GM12878 (cell line): ENCODE measurements at regions not wholly inside any gene's neighbourhood (a gene's known extent, or its start where the extent isn't known, plus 50 kb on each side); places are given as distances from the start of the nearest gene placed in this dataset.

Source experiments
- BHLHE40 ChIP-seq, 2 experiments: fragments of 450-650 bp in 1 of 2; IDR thresholded peaks; 2 replicates each; pipeline ENCODE4 v1.6.1; 2011 to 2017; ENCODE audit warnings: low read depth in 2 of 2, borderline replicate concordance in 1 of 2, improper control_type of control experiment in 1 of 2, low read length in 1 of 2, mild to moderate bottlenecking in 1 of 2
- CBX5 ChIP-seq: sonication (generic); IDR thresholded peaks from 2 replicates; pipeline ENCODE4 v1.6.1; 2016; ENCODE audit warnings: low read depth, moderate library complexity, mild to moderate bottlenecking, inconsistent platforms
- EZH2 ChIP-seq: IDR thresholded peaks from 2 replicates; pipeline ENCODE4 v1.6.1; 2012; ENCODE audit warnings: low read depth, mild to moderate bottlenecking, control low read depth, inconsistent platforms, low read length, borderline replicate concordance; ENCODE audit not compliant: control insufficient read depth
- FOXM1 ChIP-seq: IDR thresholded peaks from 2 replicates; pipeline ENCODE4 v1.6.1; 2012; ENCODE audit warnings: low read depth, mild to moderate bottlenecking, inconsistent platforms, low read length, moderate library complexity
- GABPA ChIP-seq: IDR thresholded peaks from 2 replicates; pipeline ENCODE4 v1.6.1; 2014; ENCODE audit warnings: antibody characterized with exemption, low read depth, mild to moderate bottlenecking, inconsistent platforms
- HCFC1 ChIP-seq: fragments of 150-350 bp; IDR thresholded peaks from 2 replicates; pipeline ENCODE4 v1.6.1; 2014; ENCODE audit warnings: low read length
- NFXL1 ChIP-seq: fragments of 450-650 bp; IDR thresholded peaks from 2 replicates; pipeline ENCODE4 v1.6.1; 2017; ENCODE audit warnings: antibody characterized with exemption, mild to moderate bottlenecking, borderline replicate concordance
- NR2F1 ChIP-seq: fragments of 450-650 bp; conservative IDR thresholded peaks from 2 replicates; pipeline ENCODE4 v1.6.1; 2017; ENCODE audit warnings: mild to moderate bottlenecking
- PAX5 ChIP-seq: IDR thresholded peaks from 2 replicates; pipeline ENCODE4 v1.6.1; 2011; ENCODE audit warnings: low read depth, low read length, borderline replicate concordance
- POLR2A ChIP-seq: IDR thresholded peaks from 2 replicates; pipeline ENCODE4 v1.6.1; 2011; ENCODE audit warnings: low read depth, mild to moderate bottlenecking, low read length
- ZZZ3 ChIP-seq: IDR thresholded peaks from 2 replicates; pipeline ENCODE4 v1.6.1; 2011; ENCODE audit warnings: low read depth; ENCODE audit not compliant: control insufficient read depth, insufficient read length
- TF ChIP-seq, protein P1 (sequence below): IDR thresholded peaks from 2 replicates; pipeline ENCODE4 v1.6.1; 2012; ENCODE audit warnings: low read depth, low read length, improper control_type of control experiment
- TF ChIP-seq, protein P2 (sequence below): fragments of 450-650 bp; conservative IDR thresholded peaks from 2 replicates; pipeline ENCODE4 v1.6.1; 2017; ENCODE audit warnings: mild to moderate bottlenecking, moderate library complexity
- TF ChIP-seq, protein P3 (sequence below): IDR thresholded peaks from 2 replicates; pipeline ENCODE4 v1.6.1; 2011; ENCODE audit warnings: mild to moderate bottlenecking, low read depth, low read length, moderate library complexity; ENCODE audit not compliant: insufficient replicate concordance
- TF ChIP-seq, protein P4 (sequence below): IDR thresholded peaks from 2 replicates; pipeline ENCODE4 v1.6.1; 2011; ENCODE audit warnings: borderline replicate concordance, low read depth, mild to moderate bottlenecking, moderate library complexity, mixed read lengths, low read length; ENCODE audit not compliant: insufficient read depth; ENCODE audit errors: extremely low read length

DNA sequence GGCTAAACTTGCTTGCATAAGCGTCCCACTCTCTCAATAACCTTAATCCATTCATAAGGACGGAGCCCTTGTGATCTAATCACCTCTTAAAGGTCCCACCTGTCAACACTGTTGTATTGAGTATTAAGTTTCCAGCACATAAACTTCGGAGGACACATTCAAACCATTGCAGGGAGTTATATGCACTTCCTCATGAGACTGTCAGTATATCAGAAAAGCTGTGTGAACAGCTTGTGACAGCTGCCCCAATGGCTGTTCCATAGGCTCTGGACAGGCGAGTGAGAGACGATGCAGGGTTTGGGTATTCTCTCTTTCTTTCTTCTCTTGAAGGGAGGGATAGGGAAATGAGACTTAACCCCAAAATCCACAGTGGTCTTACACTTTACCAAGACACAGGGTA is 64.2 kb upstream of the RPL34 start (continued):
- TF ChIP-seq NFXL1 (no peak), BHLHE40 (IDR thresholded peaks at IDR 0.05; ENCODE audit: borderline replicate concordance in 1 of 2, low read depth in 2 of 2, low read length in 1 of 2) (no peak), HCFC1 (no peak), CBX5 (no peak), POLR2A (no peak), NR2F1 (no peak), ZZZ3 (no peak), GABPA (no peak), FOXM1 (no peak), EZH2 (no peak), PAX5 (no peak)
- TF ChIP-seq, protein P1, sequence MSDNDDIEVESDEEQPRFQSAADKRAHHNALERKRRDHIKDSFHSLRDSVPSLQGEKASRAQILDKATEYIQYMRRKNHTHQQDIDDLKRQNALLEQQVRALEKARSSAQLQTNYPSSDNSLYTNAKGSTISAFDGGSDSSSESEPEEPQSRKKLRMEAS, result no peak
- TF ChIP-seq, protein P2, sequence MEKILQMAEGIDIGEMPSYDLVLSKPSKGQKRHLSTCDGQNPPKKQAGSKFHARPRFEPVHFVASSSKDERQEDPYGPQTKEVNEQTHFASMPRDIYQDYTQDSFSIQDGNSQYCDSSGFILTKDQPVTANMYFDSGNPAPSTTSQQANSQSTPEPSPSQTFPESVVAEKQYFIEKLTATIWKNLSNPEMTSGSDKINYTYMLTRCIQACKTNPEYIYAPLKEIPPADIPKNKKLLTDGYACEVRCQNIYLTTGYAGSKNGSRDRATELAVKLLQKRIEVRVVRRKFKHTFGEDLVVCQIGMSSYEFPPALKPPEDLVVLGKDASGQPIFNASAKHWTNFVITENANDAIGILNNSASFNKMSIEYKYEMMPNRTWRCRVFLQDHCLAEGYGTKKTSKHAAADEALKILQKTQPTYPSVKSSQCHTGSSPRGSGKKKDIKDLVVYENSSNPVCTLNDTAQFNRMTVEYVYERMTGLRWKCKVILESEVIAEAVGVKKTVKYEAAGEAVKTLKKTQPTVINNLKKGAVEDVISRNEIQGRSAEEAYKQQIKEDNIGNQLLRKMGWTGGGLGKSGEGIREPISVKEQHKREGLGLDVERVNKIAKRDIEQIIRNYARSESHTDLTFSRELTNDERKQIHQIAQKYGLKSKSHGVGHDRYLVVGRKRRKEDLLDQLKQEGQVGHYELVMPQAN, result no peak
- TF ChIP-seq, protein P3, sequence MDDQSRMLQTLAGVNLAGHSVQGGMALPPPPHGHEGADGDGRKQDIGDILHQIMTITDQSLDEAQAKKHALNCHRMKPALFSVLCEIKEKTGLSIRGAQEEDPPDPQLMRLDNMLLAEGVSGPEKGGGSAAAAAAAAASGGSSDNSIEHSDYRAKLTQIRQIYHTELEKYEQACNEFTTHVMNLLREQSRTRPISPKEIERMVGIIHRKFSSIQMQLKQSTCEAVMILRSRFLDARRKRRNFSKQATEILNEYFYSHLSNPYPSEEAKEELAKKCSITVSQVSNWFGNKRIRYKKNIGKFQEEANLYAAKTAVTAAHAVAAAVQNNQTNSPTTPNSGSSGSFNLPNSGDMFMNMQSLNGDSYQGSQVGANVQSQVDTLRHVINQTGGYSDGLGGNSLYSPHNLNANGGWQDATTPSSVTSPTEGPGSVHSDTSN, result no peak
- TF ChIP-seq, protein P4, sequence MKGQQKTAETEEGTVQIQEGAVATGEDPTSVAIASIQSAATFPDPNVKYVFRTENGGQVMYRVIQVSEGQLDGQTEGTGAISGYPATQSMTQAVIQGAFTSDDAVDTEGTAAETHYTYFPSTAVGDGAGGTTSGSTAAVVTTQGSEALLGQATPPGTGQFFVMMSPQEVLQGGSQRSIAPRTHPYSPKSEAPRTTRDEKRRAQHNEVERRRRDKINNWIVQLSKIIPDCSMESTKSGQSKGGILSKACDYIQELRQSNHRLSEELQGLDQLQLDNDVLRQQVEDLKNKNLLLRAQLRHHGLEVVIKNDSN, result no peak
- TF ChIP-seq, all 136 proteins: peak for 0
